H9 (cell line): ENCODE measurements at regions not wholly inside any gene's neighbourhood (a gene's known extent, or its start where the extent isn't known, plus 50 kb on each side); places are given as distances from the start of the nearest gene placed in this dataset.

Source experiments
- DNase-seq: peaks from one replicate; pipeline ENCODE4 v3.0.0-alpha.2; 2017
- H2AFZ ChIP-seq: one replicate; pipeline ENCODE4 v1.6.1; 2013; ENCODE audit warnings: mild to moderate bottlenecking, low read length, control low read depth, moderate library complexity
- H2AK5ac ChIP-seq: 2 replicates; pipeline ENCODE4 v1.6.1; 2013; ENCODE audit warnings: low read length, control low read depth, mixed read lengths; ENCODE audit not compliant: insufficient read length
- H2BK120ac ChIP-seq: one replicate; pipeline ENCODE4 v1.6.1; 2013; ENCODE audit warnings: low read depth, mild to moderate bottlenecking, low read length, control low read depth, inconsistent platforms; ENCODE audit not compliant: poor library complexity, severe bottlenecking
- H2BK12ac ChIP-seq: 2 replicates; pipeline ENCODE4 v1.6.1; 2013; ENCODE audit warnings: low read length, control low read depth, mixed read lengths, low read depth; ENCODE audit not compliant: insufficient read length
- H2BK15ac ChIP-seq: 2 replicates; pipeline ENCODE4 v1.6.1; 2013; ENCODE audit warnings: low read depth, low read length, control low read depth
- H2BK20ac ChIP-seq: one replicate; pipeline ENCODE4 v1.6.1; 2013; ENCODE audit warnings: low read depth, mild to moderate bottlenecking, low read length, control low read depth, inconsistent platforms; ENCODE audit not compliant: poor library complexity, severe bottlenecking
- H2BK5ac ChIP-seq: 2 replicates; pipeline ENCODE4 v1.6.1; 2013; ENCODE audit warnings: low read length, control low read depth, mixed read lengths; ENCODE audit not compliant: insufficient read length
- H3K14ac ChIP-seq: 2 replicates; pipeline ENCODE4 v1.6.1; 2013; ENCODE audit warnings: low read length, control low read depth; ENCODE audit not compliant: insufficient read depth
- H3K18ac ChIP-seq: 2 replicates; pipeline ENCODE4 v1.6.1; 2013; ENCODE audit warnings: low read depth, mild to moderate bottlenecking, mixed read lengths, low read length, control low read depth; ENCODE audit not compliant: insufficient read length
- H3K23ac ChIP-seq: 2 replicates; pipeline ENCODE4 v1.6.1; 2013; ENCODE audit warnings: low read length, control low read depth, mixed read lengths, low read depth; ENCODE audit not compliant: insufficient read length
- H3K23me2 ChIP-seq: 2 replicates; pipeline ENCODE4 v1.6.1; 2013; ENCODE audit warnings: low read depth, mild to moderate bottlenecking, mixed read lengths, low read length, control low read depth; ENCODE audit not compliant: insufficient read length, poor library complexity, severe bottlenecking
- H3K27ac ChIP-seq: 2 replicates; pipeline ENCODE4 v1.5.1; 2013; ENCODE audit warnings: low read length, control low read depth, mixed read lengths, low read depth; ENCODE audit not compliant: insufficient read length
- H3K27me3 ChIP-seq: 2 replicates; pipeline ENCODE4 v1.6.1; 2013; ENCODE audit warnings: low read length, control low read depth, inconsistent platforms; ENCODE audit not compliant: insufficient read depth
- H3K4ac ChIP-seq: 2 replicates; pipeline ENCODE4 v1.6.1; 2013; ENCODE audit warnings: low read depth, mild to moderate bottlenecking, control low read depth, inconsistent platforms, low read length, moderate library complexity
- H3K4me1 ChIP-seq: 2 replicates; pipeline ENCODE4 v1.6.1; 2013; ENCODE audit warnings: low read length, control low read depth, inconsistent platforms; ENCODE audit not compliant: insufficient read depth
- H3K4me2 ChIP-seq: 2 replicates; pipeline ENCODE4 v1.6.1; 2013; ENCODE audit warnings: low read length, control low read depth, mixed read lengths; ENCODE audit not compliant: insufficient read length, insufficient read depth
- H3K56ac ChIP-seq: 2 replicates; pipeline ENCODE4 v1.6.1; 2013; ENCODE audit warnings: low read depth, mild to moderate bottlenecking, mixed read lengths, low read length, control low read depth; ENCODE audit not compliant: insufficient read length
- H3K79me1 ChIP-seq: 2 replicates; pipeline ENCODE4 v1.6.1; 2013; ENCODE audit warnings: low read depth, mild to moderate bottlenecking, moderate library complexity, low read length, control low read depth, inconsistent platforms; ENCODE audit not compliant: insufficient read depth, poor library complexity, severe bottlenecking
- H3K79me2 ChIP-seq: 2 replicates; pipeline ENCODE4 v1.6.1; 2013; ENCODE audit warnings: low read length, control low read depth, inconsistent platforms; ENCODE audit not compliant: insufficient read depth
- H3K9ac ChIP-seq: 2 replicates; pipeline ENCODE4 v1.6.1; 2013; ENCODE audit warnings: low read length, control low read depth, mixed read lengths; ENCODE audit not compliant: insufficient read length; ENCODE audit errors: extremely low read depth
- H3K9me3 ChIP-seq: one replicate; pipeline ENCODE4 v1.6.1; 2013; ENCODE audit warnings: low read depth, low read length, inconsistent platforms; ENCODE audit not compliant: control insufficient read depth
- H3T11ph ChIP-seq: one replicate; pipeline ENCODE4 v1.6.1; 2013; ENCODE audit warnings: mild to moderate bottlenecking, low read length, control low read depth, inconsistent platforms
- H4K20me1 ChIP-seq: one replicate; pipeline ENCODE4 v1.6.1; 2013; ENCODE audit not compliant: control insufficient read depth, insufficient read length, insufficient read depth
- H4K5ac ChIP-seq: 2 replicates; pipeline ENCODE4 v1.6.1; 2013; ENCODE audit warnings: low read depth, mild to moderate bottlenecking, mixed read lengths, low read length, control low read depth; ENCODE audit not compliant: insufficient read length
- H4K8ac ChIP-seq: replicated peaks from 2 replicates; pipeline ENCODE4 v1.6.1; 2013; ENCODE audit warnings: low read length, control low read depth, mixed read lengths, low read depth; ENCODE audit not compliant: insufficient read length
- H4K91ac ChIP-seq: 2 replicates; pipeline ENCODE4 v1.6.1; 2013; ENCODE audit warnings: low read depth, mild to moderate bottlenecking, moderate library complexity, mixed read lengths, low read length, control low read depth; ENCODE audit not compliant: insufficient read length
- H3K27ac Mint-ChIP-seq, 3 experiments: 2 replicates in 2 of 3; 3 replicates in 1 of 3; pipeline ENCODE4 v1.8.0; 2020 to 2021; ENCODE audit warnings: mixed read lengths in 3 of 3, mild to moderate bottlenecking in 1 of 3, moderate library complexity in 1 of 3
- H3K27me3 Mint-ChIP-seq: 2 replicates; pipeline ENCODE4 v1.8.0; 2021; ENCODE audit warnings: low read depth, mild to moderate bottlenecking, moderate library complexity, mixed read lengths
- H3K36me3 Mint-ChIP-seq, 3 experiments: 2 replicates in 2 of 3; 3 replicates in 1 of 3; pipeline ENCODE4 v1.8.0; 2020 to 2021; ENCODE audit warnings: low read depth in 3 of 3, mixed read lengths in 3 of 3; ENCODE audit not compliant: insufficient read depth in 1 of 3
- H3K4me1 Mint-ChIP-seq, 2 experiments: 2 replicates each; pipeline ENCODE4 v1.8.0; 2020; ENCODE audit warnings: mixed read lengths in 2 of 2
- H3K4me3 Mint-ChIP-seq, 2 experiments: 2 replicates in 1 of 2; 3 replicates in 1 of 2; pipeline ENCODE4 v1.8.0; 2020 to 2021; ENCODE audit warnings: mild to moderate bottlenecking in 2 of 2, mixed read lengths in 2 of 2, moderate library complexity in 1 of 2
- H3K9me3 Mint-ChIP-seq, 2 experiments: 2 replicates in 1 of 2; 3 replicates in 1 of 2; pipeline ENCODE4 v1.8.0; 2020; ENCODE audit warnings: mild to moderate bottlenecking in 2 of 2, mixed read lengths in 2 of 2, moderate library complexity in 1 of 2
- CTCF ChIP-seq: fragments of 200-600 bp; sonication (generic); conservative IDR thresholded peaks from 3 replicates; pipeline ENCODE4 v1.8.0; 2021; ENCODE audit warnings: antibody characterized with exemption, mild to moderate bottlenecking
- WGBS: extraction: QIAGEN DNeasy Blood & Tissue Kit; methylation state at CpG from one replicate; pipeline ENCODE4 v1.1.7; 2013; ENCODE audit warnings: missing lambda C conversion rate, low lambda C conversion rate, mixed read lengths; ENCODE audit not compliant: insufficient read length; ENCODE audit errors: extremely low coverage; 5-methylcytosine and 5-hydroxymethylcytosine counted together

DNA sequence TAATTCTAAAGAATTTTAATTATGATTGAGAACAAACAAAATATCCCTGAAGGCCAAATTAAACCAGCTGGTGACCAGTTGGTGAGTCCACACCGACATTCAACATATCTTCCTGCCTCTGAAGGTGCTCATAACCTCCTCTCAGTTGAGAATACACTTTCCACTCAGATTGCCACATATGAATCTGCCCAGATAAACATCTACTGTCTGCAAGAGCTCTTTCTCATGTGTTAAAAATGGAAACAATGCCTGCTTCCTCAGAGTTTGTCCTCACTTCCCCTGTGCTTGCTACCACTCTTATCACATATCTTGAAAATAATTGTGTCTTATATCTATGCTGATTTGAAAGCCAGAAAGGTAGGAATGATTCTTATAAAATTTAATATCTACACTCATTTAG, 177.7 kb upstream of the GULP1 start:
- Histone ChIP-seq H3K79me2 (no peaks in the 10 kb centered on the region), H3T11ph (no peak overlapping the region), H3K9me3 (no peaks in the 10 kb centered on the region), H3K27me3 (no peaks in the 10 kb centered on the region), H4K20me1 (no peaks in the 10 kb centered on the region), H4K91ac (no peak overlapping the region), H2AK5ac (no peak overlapping the region), H3K27ac (no peak overlapping the region), H3K4ac (no peak overlapping the region), H2BK20ac (no peak overlapping the region), H2BK120ac (no peak overlapping the region), H3K79me1 (no peaks in the 10 kb centered on the region), H3K4me1 (no peaks in the 10 kb centered on the region), H3K14ac (no peak overlapping the region), H2BK12ac (no peak overlapping the region), H2BK15ac (no peak overlapping the region), H3K23ac (no peak overlapping the region), H3K56ac (no peak overlapping the region), H3K9ac (no peak overlapping the region), H4K5ac (no peak overlapping the region), H2AFZ (no peak overlapping the region), H3K23me2 (no peaks in the 10 kb centered on the region), H4K8ac (no peak overlapping the region), H2BK5ac (no peak overlapping the region), H3K18ac (no peak overlapping the region), H3K4me2 (no peak overlapping the region)
- Mint-ChIP-seq H3K27ac (no peak overlapping the region; a peak in 1 of 7 replicates), H3K36me3 (no peaks in the 10 kb centered on the region; a peak in 1 of 7 replicates), H3K9me3 (no peaks in the 10 kb centered on the region), H3K4me1 (peaks cover 4 to 5% of the 10 kb centered on the region in 2 experiments; a peak in 2 of 4 replicates), H3K27me3 (no peaks in the 10 kb centered on the region), H3K4me3 (no peak overlapping the region)
- TF ChIP-seq CTCF: no peak
- DNase-seq: no peak
- no CpG with 5 or more reads among the region's 1 CpG for WGBS
